ENCODE measurements at regions not wholly inside any gene's neighbourhood (a gene's known extent, or its start where the extent isn't known, plus 50 kb on each side); places are given as distances from the start of the nearest gene placed in this dataset.
A peak's percentile ranks its signal among the peaks of the same experiment; 100 is the strongest.

DNA sequence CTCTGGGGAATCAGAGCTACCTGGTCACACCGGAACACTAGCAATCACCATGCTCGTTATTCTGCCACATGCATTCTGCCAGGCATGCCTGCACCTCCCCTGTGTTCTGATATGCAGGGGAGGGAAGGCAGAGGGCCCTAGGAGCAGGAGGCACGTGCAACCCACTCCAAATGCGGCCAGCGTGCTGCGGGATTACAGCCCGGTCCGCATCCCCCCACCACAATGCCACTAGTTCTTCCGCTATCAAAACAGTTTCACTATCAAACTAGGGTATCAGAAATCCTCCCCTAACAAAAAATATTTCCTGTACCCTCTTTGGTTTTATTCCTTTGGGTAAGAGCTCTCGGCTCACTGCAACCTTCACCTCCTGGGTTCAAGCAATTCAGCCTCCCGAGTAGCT, 223.2 kb upstream of the IGF1R start:
- DNase-seq, result no peak

DNA sequence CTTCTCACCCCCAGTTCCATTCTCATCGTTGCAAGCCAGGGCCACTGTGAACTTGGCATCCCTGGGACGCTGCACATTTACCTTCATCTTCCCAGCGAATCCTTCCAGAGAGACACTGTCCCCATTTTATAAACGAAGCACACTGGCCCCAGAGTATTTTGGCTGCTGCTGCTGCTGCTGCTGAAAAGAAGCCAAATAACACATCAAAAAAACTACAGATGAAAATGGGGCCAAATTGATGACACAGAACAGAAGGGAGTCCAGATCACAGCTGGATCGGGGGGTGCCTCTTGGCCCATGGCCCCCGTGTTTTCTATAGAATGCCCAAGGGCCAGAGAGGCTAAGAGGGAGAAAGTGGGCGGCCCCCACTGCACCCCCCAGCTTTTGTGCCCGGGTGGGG, 221.0 kb upstream of the IGF1R start:
- DNase-seq, result no peak

DNA sequence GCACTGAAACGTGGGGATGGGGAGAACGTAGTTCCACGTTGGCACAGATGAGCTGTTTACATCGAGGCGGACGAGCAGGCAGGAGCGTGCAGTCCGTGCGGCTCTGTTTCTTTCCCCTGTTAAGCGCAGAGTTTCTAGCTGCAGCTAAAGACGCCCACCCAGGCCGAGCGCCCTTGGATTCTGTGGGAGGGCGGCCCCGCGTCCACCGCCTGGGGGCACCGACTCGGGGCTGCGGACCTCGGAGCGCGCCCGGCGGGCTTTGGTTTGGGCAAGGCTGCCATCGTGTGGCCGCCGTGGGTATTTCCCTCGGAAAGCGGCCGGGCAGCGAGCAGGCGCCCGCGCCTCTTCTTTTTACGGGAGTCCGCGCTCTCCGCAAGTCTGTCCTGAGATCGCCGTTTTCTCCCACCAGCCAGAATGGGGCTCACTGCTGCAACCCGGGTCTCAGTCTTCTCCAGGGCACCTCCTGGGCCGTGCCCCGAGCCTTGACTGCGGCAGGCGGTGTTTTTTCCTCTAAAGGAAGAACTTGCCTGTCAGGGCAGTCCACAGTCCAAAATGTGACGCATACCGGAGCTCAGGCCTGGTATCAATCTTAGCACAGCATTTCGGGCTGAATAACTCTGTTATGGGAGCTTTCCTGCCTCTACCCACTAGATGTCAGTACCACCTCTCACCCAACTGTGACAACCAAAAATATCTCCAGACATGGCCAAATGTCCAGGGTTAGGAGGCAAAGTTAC, 219.9 kb upstream of the IGF1R start:
- DNase-seq, result peak; percentile 52

DNA sequence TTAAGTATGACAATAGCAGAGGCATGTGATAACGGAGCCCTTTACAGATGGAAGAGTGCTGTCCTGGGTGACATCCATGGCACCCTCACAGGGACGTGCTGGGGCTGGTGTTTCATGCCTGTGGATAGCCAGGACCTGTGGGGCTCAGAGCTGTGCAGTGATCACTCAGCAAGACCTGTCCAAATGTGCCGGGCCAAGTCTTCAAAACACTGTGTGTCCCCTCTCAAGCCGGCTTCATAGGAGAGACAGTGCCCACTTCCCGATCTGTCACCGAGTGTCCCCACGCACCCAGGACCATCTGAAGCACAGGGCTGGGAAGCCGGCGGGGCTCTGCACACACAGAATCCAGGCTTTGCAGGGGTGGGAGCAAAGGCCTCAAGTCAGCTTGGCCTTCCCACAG, 217.2 kb upstream of the IGF1R start:
- no peak for DNase-seq

DNA sequence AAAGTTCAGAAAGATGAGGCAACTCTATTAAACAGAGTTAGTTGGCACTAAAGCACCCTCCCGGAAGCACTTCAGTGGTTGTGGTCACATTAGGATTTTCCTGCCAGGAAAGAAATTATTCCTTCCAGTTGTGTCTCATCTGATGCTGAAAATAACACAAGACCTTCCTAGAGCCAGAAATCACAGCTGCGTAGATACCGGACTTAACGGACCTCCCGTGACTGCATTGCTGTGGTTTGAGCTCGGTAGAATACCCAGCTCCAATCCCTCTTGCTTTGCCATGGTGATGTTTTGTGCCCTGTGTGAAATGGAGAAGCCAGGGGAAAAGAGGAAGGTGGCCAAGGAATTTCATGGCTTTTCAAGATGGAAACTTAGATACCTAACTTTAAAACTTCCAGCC, 215.0 kb upstream of the IGF1R start:
- no peak for DNase-seq

DNA sequence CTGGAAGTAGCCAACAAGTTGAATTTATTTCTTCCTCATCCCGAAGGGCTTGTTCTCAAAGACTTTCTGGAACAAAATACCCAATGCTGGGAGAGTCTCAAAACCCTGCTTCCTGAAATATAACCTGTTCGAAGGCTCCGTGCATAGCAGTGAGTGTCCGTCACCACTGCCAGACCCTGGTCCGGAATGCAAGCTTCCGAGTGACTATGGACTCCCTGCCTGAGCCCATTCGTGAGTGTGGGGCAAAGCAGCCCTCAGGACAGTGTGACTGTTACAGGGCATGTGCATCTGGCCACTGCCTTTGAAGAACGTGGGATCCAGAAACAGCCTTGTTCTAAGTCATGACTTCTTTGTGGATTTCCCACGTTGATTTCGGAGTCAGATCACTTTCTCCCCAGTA, 214.5 kb upstream of the IGF1R start:
- DNase-seq, result no peak

DNA sequence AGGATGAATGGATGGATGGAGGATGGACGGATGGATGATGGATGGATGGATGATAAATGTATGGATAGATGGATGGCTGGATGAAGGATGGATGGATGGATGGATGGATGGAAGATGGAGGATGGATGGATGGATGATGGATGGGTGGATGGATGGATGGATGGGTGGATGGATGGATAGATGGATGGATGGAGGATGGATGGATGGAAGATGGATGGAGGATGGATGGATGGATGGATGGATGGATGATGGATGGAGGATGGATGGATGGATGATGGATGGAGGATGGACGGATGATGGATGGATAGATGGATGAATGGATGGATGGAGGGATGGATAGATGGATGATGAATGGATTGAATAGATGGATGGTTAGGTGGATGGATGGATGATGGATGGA, 210.6 kb upstream of the IGF1R start:
- no peak for DNase-seq

DNA sequence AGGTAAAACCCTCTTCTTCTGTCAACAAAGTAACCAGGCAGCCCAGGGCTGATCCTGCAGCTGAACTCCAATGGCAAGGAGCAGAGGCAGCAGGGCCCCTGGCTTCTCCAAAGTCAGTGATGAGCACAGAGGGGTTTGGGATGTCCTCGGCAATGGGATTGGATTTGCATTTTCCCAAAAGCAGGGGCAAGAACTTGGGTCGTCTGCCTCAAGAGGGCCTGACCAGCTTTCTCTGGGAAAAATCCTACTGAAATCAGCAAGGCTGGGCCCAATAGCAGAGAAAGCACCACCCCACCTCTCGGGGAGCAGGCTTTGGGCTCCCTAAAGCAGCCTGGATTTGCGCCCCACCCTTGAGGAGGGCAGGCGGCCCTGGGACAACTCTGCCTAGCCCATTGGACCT, 210.0 kb upstream of the IGF1R start:
- DNase-seq, result no peak

DNA sequence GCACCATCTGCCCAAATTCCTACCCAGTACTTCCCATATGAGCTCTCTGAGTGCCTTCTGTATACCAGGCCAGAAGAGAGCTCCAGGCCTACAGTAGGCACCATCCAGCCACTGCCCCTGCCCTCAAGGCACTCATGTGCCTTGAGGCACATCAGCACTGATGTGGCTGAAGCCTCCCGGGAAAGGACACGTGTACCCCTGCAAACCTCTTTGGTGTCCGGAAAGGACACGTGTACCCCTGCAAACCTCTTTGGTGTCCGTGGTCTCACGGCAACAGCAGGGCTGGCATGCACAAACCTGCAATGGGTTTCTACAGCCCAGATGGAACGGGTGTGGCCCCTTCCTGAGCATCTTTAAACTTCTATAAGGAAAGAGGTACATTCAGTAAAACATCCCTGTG, 209.4 kb upstream of the IGF1R start:
- DNase-seq, result no peak

DNA sequence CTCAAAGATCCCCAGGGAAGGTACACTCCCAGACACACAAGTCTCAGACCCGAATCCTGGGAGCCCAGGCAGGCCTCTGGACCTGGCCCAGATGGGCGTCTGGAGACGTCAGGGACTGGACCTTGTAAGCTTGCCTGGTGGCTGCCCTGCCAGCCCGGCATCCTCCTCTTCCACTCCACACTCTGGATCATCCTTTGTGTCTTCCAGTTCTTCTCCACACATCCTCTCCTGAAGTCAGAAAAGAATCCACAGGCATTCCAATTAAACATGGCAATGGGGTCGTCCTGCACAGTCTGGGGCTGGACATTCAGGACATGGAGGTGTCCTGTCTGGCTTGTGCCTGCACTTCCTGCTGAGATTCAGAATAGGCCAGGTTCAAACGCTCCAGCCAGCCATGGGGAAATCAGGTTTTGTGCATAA, 208.8 kb upstream of the IGF1R start:
- no peak for DNase-seq

DNA sequence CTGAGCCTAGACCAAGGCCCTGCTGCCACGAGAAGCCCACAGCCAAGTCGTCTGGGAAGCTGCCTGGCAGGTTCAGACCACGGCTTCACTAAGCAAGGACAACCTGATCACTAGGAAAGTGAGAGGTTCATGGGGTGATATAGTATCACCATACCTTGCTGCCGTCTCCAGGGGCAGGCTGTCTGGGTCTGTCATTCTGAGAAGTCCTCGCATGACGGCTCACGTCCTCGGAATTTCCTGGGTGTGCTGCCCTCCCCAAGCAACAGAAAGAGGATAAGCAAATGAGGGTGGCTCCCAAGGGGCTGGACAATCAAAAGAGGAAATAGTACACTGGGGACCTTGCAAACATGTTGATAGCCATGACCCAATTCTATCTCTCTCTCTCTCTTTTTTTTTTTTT, 207.4 kb upstream of the IGF1R start:
- DNase-seq, result no peak

DNA sequence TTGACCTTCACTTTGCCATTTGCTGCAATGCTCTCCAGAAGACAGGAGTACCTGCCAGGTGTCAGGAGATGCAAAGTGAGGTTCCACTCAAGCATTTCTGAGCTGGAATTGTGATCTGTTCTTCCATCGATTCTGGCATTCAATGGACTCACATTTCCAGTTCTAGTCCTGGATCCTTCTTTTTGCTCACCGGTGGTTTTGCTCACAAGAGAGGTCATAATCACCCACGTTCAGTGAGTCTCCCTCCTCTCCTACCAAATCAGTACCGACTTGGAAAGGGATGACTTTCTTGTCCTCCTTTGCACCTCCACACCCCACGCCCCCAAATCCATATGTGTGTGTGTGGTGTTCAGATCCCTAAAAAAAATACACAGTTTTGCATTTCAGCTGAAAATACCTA, 206.7 kb upstream of the IGF1R start:
- DNase-seq, result no peak

DNA sequence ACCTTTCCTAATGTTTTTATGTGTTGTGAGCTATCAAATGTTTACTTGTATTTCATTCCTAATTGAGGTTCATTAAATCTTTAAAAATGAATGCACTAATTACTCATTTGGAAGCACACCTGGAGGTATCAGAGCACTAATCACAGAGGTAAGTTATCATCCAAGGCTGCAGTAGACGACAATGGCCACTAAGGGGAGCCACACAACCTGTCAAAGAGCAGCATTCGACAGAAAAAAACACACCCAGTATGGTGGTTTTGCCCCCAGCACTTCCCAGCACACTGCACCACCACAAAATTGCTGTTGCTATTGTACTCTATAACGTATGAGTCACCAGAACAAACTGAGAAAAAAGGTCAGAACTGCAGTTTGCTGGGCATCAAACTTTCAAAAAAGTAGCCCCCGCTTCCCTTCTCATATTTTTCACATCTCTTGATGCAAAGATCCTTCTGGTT, 205.9 kb upstream of the IGF1R start:
- peak; percentile 85 for DNase-seq

DNA sequence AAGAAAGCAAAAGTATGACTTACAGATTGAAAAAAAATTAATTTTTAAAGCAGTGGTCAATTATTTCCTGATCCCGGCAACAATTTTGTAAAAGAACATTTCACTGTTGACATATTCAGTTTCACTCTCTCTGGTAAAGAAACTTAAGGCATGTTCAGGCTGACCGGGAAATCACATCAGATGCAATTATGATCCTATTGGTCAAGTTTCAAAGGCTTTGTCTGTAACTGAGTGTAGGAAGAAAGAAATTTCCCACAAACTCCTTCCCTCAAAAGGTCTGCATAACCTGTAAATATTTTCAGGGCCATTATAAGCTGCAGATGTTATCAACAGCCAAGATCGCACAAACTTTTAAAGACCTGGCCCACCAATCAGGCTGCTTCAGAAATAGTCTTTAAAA, 205.4 kb upstream of the IGF1R start:
- no peak for DNase-seq

DNA sequence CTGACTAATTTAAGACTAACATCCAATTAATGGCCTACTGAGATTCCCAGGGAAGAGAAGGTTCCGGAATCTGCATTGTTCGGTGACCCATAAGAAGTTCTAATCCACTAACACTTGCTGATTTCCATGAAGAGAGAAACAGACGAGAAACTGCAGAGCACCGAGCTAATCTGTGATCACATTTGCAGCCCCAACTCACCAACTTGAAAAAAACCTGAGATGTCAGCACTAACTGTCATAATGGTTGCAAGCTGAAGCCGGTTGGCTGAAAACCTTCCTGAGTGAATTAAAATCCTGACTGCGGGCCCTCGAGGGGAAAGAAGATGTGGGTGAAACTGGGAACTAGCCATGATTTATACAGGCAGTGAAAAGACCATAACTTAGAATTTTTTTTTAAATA, 204.8 kb upstream of the IGF1R start:
- no peak for DNase-seq

DNA sequence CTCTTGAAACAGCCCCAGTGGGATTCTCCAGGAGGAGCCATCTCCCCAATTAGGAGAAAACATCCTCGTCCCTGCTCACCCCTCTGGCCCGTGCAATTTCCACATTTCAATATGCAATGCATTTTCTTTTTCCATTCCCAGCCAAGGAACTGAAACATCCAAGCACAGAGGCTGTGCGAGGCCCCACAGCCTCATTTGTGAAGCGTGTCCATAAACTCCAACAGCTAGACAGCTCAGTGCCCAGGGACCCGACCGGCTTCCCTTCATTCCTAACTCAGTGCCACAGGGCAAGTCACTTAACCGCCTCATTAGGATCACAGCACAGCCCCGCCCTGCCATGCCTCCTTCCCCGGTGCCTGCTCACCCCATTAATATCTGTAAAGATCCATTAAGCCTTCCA, 204.2 kb upstream of the IGF1R start:
- no peak for DNase-seq

DNA sequence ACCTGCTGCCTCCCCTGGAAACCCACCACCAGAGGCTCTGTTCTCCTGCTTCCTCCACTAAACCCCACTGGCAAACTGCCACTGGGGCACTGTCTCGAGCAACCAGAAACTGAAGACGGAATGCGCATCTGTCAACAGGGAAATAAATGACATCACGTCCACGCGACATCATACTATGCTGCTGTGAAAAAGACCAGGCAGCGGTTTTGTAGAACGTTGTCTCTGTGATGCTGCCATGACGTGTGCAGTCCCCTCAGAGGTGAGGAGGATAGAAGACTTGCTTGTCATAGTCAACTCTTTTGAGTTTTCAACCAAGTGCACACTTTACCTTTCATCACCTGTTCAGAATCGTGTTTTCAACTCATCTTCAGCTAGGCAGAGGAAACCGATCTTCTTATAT, 203.0 kb upstream of the IGF1R start:
- no peak for DNase-seq

DNA sequence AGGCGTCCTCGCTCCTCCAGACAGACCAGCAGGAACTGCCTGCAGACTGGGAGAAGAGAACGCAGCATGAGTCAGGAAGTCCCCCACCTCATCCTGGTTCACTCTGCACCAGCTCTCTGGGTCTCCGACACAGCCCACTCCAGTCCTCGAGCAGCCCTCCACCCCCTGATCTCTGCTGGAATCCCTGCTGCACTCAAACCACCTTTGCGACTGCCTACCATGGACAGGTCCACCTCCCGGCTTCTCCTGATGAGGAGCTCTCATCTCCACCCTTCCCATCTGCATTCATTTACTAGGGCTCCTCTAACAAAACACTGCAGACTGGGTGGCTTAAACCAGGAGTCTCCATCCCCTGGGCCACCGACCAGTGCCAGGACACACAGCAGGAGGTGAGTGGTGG, 202.3 kb upstream of the IGF1R start:
- DNase-seq, result no peak

DNA sequence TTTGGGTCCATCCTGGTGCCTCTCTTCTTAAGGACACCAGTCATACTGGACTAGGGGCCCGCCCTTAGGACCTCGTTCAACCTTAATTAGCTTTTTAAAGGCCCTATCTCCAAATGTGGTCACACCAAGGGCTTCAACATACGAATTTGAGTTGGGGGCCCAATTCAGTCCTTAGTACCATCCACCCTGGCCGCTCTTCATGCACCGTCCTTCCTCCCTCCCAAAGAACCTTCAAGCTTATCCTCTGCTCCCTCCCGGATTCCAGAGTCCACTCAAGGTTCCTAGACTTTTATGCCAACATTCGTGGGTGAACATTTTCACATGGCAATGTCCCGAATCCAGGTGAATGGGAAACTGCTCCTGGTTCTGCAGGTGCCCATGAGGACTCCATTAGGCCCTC, 201.3 kb upstream of the IGF1R start:
- DNase-seq, result no peak

DNA sequence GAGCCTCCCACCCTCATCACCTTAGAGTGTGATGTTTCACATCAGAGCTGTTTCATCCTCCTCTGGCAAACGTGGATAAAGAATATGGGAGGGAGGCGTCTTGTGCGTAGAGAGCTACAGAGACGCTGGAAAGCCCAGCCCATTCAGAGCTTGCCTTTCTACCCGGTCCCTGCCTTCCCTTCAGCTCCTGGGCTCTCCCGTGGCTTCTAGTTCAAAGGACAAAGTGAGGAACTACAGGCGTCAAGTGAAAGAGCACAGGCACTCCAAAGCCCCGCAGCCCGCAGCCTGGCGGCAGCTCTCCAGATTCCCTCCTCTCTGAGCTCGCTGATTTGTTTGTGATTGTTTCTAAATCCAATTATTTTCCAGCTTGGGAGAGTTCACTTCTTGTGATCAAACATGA, 197.1 kb upstream of the IGF1R start:
- DNase-seq, result no peak

DNA sequence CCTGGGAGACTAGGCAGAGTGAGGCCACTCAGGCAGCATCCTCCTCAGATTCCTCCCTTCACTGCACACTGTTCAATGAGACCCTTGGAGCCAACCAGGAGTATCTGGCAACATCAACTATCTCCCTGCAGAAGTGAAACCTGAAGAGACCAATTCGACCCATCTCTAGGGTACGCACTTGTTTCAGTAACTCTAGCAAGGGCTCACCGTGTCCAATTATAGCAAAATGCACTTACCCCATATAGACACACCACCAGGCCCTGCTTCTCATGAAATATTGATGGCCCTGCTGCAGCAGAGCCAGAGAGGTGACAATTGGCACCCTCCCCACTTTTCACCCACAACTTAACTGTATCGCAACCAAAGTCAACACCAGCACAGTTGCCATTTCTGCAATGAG, 196.1 kb upstream of the IGF1R start:
- no peak for DNase-seq

DNA sequence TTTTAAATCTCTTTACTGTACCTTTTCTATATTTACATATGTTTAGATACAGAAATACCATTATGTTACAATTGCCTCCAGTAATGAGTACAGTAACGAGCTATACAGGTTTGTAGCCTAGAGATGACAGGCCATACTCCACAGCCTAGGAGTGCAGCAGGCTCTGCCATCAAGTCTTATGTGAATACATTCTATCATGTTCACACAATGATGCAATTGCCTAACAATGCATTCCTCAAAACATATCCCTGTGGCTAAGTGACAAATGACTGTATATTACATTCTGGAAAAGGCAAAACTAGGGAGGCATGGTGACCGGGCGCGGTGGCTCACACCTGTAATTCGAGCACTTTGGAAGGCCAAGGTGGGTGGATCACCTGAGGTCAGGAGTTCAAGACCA, 192.4 kb upstream of the IGF1R start:
- DNase-seq, result no peak

DNA sequence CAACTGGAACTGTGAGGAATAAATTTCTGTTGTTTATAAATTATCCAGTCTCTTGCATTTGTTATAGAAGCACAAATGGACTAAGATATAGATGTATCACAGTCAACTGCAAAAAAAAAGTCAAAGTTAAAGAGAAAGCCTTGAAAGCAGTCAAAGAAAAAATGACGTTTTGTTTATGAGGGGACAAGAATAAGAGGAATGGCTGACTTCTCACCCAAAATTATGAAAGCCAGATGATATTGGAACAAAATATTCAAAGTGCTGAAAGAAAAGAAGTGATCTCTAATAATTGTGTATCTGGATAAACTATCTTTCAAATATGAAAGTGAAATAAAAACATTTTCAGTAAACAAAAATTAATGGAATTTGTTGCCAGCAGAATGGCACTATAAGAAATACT, 171.8 kb upstream of the IGF1R start:
- no peak for DNase-seq

DNA sequence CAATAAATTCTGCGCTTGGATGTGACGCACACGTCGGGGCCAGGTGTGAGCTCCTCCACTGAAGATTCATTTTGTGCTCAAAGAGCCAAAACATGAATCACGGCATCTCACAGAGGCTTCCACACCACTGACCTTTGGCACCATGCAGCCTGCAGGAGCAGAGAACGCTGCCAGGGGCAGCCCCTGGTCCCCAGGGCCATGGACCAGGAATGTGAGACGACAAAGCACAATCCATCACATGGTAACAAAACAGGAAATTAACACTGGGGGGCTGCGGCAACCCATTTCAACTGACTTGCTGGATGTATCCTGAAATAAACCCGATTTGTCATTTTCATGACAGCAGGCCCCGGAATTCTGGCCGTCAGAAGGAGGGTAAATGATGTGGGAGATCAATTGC, 167.5 kb upstream of the IGF1R start:
- DNase-seq, result no peak

DNA sequence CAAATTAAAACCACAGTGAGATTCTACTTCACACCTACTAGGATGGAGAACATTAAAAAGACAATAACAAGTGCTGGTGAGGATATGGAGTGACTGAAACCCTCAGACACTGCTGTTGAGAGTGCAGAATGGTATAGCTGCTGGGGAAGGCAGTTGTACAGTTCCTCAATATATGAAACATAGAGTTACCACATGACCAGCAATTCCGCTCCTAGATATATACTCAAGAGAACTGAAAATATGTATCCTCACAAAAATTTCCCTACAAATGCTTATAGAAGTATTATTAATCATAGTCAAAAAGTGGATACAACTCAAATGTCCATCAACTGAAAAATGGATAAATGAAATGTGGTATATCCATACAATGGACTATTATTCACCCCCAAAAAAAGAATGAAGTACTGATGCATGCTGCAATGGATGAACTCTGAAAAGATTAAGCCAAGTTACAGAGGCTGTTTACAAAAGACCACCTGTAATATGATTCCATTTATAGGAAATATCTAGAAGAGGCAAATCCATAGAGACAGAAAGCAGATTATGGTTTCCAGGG, 164.7 kb upstream of the IGF1R start:
- DNase-seq, result no peak

Data from NCI-H226 (cell line).